ENCODE measurements at regions not wholly inside any gene's neighbourhood (a gene's known extent, or its start where the extent isn't known, plus 50 kb on each side); places are given as distances from the start of the nearest gene placed in this dataset.

DNA sequence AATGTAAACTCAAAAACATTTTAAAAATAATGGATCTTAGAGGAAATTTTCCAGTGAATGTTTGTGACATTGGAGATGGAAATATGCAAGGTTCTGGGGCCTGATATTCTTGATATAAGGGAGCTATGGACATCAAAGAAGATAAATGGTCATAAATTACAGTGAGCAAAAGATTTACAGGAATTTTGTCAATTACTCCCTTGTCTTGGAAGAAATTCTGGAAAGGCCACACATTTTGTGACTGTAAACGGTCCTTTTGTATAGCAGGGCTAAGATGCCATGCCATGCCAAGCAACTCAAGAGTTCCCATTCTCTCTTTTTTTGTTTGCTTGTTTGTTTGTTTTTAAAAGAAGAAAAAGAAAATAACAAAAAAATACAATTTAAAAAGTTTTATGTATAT, 1186.2 kb upstream of the CITED2 start:
- Histone ChIP-seq H2AFZ (ENCODE audit: low read length) (no peak overlapping the region), H3K4me3 (ENCODE audit: insufficient read depth, low read length) (no peak overlapping the region), H3K27me3 (ENCODE audit: insufficient read depth, low read length) (no peaks in the 10 kb centered on the region), H4K20me1 (ENCODE audit: insufficient read depth, low read length) (no peaks in the 10 kb centered on the region), H3K9me3 (ENCODE audit: low read depth, low read length) (no peaks in the 10 kb centered on the region), H3K4me2 (ENCODE audit: insufficient read depth, low read length) (no peak overlapping the region), H3K27ac (ENCODE audit: low read depth, low read length) (no peak overlapping the region), H3K79me2 (ENCODE audit: insufficient read depth, low read length) (no peaks in the 10 kb centered on the region), H3K4me1 (ENCODE audit: insufficient read depth, low read length) (no peaks in the 10 kb centered on the region), H3K36me3 (ENCODE audit: insufficient read depth, low read length) (no peaks in the 10 kb centered on the region)
- DNase-seq (ENCODE audit: insufficient read length, low spot score, missing footprints), result no peak
- TF ChIP-seq, protein P1, sequence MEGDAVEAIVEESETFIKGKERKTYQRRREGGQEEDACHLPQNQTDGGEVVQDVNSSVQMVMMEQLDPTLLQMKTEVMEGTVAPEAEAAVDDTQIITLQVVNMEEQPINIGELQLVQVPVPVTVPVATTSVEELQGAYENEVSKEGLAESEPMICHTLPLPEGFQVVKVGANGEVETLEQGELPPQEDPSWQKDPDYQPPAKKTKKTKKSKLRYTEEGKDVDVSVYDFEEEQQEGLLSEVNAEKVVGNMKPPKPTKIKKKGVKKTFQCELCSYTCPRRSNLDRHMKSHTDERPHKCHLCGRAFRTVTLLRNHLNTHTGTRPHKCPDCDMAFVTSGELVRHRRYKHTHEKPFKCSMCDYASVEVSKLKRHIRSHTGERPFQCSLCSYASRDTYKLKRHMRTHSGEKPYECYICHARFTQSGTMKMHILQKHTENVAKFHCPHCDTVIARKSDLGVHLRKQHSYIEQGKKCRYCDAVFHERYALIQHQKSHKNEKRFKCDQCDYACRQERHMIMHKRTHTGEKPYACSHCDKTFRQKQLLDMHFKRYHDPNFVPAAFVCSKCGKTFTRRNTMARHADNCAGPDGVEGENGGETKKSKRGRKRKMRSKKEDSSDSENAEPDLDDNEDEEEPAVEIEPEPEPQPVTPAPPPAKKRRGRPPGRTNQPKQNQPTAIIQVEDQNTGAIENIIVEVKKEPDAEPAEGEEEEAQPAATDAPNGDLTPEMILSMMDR (IDR thresholded peaks at IDR 0.05; ENCODE audit: extremely low read depth, low read depth, low read length), result no peak

DNA sequence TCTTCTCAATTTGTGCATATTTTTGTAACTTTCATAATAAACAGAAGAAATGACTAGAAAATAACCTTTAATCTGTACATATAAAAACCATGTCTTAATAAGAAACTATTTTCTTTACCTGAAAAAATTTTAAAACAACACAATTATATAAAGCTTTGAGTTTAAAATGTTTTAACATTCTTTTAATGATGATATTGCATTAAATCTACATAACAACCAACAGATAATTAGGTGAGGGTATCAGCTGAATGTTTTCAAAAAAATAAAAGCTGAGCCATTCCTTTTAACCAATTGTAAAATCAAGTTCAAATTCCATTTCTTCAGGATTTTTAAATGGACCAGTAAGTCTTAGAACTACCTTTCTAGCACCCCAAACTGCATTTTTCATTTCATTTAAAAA, 1185.0 kb upstream of the CITED2 start:
- TF ChIP-seq, protein P1 (IDR thresholded peaks at IDR 0.05; ENCODE audit: extremely low read depth, low read depth, low read length), result no peak
- Histone ChIP-seq H3K27me3 (ENCODE audit: insufficient read depth, low read length) (no peaks in the 10 kb centered on the region), H3K4me1 (ENCODE audit: insufficient read depth, low read length) (no peaks in the 10 kb centered on the region), H3K36me3 (ENCODE audit: insufficient read depth, low read length) (no peaks in the 10 kb centered on the region), H4K20me1 (ENCODE audit: insufficient read depth, low read length) (no peaks in the 10 kb centered on the region), H3K9me3 (ENCODE audit: low read depth, low read length) (no peaks in the 10 kb centered on the region), H3K27ac (ENCODE audit: low read depth, low read length) (no peak overlapping the region), H3K79me2 (ENCODE audit: insufficient read depth, low read length) (no peaks in the 10 kb centered on the region), H3K4me3 (ENCODE audit: insufficient read depth, low read length) (no peak overlapping the region), H2AFZ (ENCODE audit: low read length) (no peak overlapping the region), H3K4me2 (ENCODE audit: insufficient read depth, low read length) (no peak overlapping the region)
- DNase-seq (ENCODE audit: insufficient read length, low spot score, missing footprints), result no peak

DNA sequence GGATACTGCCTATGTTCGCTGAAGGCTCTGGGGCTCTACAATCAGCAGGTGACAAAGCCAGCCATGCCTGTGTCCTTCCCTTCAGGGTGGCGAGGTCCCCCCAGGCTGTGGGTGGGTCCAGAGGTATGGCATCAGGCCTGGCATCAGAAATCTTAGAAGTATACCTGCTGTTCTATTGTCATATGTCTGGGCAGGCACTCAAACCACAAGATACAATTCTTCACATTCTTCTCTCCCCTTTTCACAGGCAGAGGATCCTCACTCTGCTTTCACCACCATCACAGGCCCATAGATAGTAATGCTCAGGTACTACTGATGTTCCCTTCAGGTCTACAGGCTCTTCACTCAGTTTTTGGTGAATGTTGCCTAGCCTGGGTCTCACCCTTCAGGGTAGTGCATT, 1180.0 kb upstream of the CITED2 start:
- no peak for DNase-seq (ENCODE audit: insufficient read length, low spot score, missing footprints)
- no peaks in the 10 kb centered on the region for H4K20me1 ChIP-seq (ENCODE audit: insufficient read depth, low read length)
- H3K36me3 ChIP-seq (ENCODE audit: insufficient read depth, low read length), result no peaks in the 10 kb centered on the region
- no peaks in the 10 kb centered on the region for H3K4me1 ChIP-seq (ENCODE audit: insufficient read depth, low read length)
- H2AFZ ChIP-seq (ENCODE audit: low read length), result no peak overlapping the region
- no peak overlapping the region for H3K27ac ChIP-seq (ENCODE audit: low read depth, low read length)
- H3K4me2 ChIP-seq (ENCODE audit: insufficient read depth, low read length), result no peak overlapping the region
- no peaks in the 10 kb centered on the region for H3K9me3 ChIP-seq (ENCODE audit: low read depth, low read length)
- H3K27me3 ChIP-seq (ENCODE audit: insufficient read depth, low read length), result no peaks in the 10 kb centered on the region
- H3K79me2 ChIP-seq (ENCODE audit: insufficient read depth, low read length), result no peaks in the 10 kb centered on the region
- H3K4me3 ChIP-seq (ENCODE audit: insufficient read depth, low read length), result no peak overlapping the region
- TF ChIP-seq, protein P1 (IDR thresholded peaks at IDR 0.05; ENCODE audit: extremely low read depth, low read depth, low read length), result no peak

DNA sequence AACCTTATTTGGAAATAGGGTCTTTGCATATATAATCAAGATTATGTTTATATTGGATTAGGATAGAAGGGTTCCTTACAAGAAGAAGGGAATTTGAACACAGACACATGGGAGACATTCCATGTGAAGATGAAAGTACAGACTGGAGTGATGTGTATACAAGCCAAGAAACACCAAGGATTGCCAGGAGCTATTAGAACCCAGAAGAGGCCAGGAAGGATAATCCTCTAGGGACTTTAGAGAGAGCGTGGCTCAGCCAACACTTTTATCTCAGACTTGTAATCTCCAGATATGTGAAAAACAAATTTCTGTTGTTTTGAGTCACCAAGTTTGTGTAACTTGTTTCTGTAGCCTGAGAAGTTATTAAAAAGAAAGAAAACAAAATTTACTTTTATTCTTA, 1173.9 kb upstream of the CITED2 start:
- no peak for DNase-seq (ENCODE audit: insufficient read length, low spot score, missing footprints)
- TF ChIP-seq, protein P1 (IDR thresholded peaks at IDR 0.05; ENCODE audit: extremely low read depth, low read depth, low read length), result no peak
- peak overlapping the region; percentile 15 for H2AFZ ChIP-seq (ENCODE audit: low read length)
- no peak overlapping the region for H3K4me3 ChIP-seq (ENCODE audit: insufficient read depth, low read length)
- H3K36me3 ChIP-seq (ENCODE audit: insufficient read depth, low read length), result no peaks in the 10 kb centered on the region
- no peak overlapping the region for H3K4me2 ChIP-seq (ENCODE audit: insufficient read depth, low read length)
- H3K9me3 ChIP-seq (ENCODE audit: low read depth, low read length), result no peaks in the 10 kb centered on the region
- no peak overlapping the region for H3K27ac ChIP-seq (ENCODE audit: low read depth, low read length)
- H3K4me1 ChIP-seq (ENCODE audit: insufficient read depth, low read length), result peaks cover 4% of the 10 kb centered on the region
- H3K27me3 ChIP-seq (ENCODE audit: insufficient read depth, low read length), result no peaks in the 10 kb centered on the region
- H3K79me2 ChIP-seq (ENCODE audit: insufficient read depth, low read length), result no peaks in the 10 kb centered on the region
- no peaks in the 10 kb centered on the region for H4K20me1 ChIP-seq (ENCODE audit: insufficient read depth, low read length)
